ENCODE measurements at regions not wholly inside any gene's neighbourhood (a gene's known extent, or its start where the extent isn't known, plus 50 kb on each side); places are given as distances from the start of the nearest gene placed in this dataset.

DNA sequence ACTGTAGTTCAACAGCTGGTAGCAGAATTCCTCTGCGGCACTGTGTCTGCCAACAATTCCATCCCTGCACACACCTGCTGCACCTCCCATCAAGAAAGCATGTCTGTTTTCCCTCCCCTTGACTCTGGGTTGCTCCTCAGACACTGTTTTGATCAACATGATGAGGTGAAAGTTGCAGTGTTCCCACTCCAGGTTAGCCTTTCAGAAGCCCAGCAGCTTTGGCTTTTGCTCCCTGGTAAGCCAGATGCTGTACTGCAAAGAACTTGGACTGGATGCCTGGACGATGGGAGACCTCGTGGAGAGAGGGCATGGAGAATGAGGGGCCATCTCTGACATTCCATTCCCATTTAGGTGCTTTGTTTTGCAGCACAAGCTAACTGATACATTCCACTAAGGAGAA lies 79.1 kb upstream of the MAFB start:
- TF ChIP-seq CEBPB (IDR thresholded peaks at IDR 0.05) (no peak), TAF1 (IDR thresholded peaks at IDR 0.05; ENCODE audit: low read depth) (no peak), FOXM1 (IDR thresholded peaks at IDR 0.05; ENCODE audit: borderline replicate concordance, low read depth) (no peak), TCF12 (IDR thresholded peaks at IDR 0.05; ENCODE audit: low read depth) (no peak), EP300 (IDR thresholded peaks at IDR 0.05; ENCODE audit: borderline replicate concordance) (no peak), RAD21 (IDR thresholded peaks at IDR 0.05; ENCODE audit: low read depth) (no peak), YY1 (IDR thresholded peaks at IDR 0.05; ENCODE audit: low read depth) (no peak)
- TF ChIP-seq, protein P1, sequence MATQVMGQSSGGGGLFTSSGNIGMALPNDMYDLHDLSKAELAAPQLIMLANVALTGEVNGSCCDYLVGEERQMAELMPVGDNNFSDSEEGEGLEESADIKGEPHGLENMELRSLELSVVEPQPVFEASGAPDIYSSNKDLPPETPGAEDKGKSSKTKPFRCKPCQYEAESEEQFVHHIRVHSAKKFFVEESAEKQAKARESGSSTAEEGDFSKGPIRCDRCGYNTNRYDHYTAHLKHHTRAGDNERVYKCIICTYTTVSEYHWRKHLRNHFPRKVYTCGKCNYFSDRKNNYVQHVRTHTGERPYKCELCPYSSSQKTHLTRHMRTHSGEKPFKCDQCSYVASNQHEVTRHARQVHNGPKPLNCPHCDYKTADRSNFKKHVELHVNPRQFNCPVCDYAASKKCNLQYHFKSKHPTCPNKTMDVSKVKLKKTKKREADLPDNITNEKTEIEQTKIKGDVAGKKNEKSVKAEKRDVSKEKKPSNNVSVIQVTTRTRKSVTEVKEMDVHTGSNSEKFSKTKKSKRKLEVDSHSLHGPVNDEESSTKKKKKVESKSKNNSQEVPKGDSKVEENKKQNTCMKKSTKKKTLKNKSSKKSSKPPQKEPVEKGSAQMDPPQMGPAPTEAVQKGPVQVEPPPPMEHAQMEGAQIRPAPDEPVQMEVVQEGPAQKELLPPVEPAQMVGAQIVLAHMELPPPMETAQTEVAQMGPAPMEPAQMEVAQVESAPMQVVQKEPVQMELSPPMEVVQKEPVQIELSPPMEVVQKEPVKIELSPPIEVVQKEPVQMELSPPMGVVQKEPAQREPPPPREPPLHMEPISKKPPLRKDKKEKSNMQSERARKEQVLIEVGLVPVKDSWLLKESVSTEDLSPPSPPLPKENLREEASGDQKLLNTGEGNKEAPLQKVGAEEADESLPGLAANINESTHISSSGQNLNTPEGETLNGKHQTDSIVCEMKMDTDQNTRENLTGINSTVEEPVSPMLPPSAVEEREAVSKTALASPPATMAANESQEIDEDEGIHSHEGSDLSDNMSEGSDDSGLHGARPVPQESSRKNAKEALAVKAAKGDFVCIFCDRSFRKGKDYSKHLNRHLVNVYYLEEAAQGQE (IDR thresholded peaks at IDR 0.05; ENCODE audit: low read depth) = no peak
- TF ChIP-seq, protein P2, sequence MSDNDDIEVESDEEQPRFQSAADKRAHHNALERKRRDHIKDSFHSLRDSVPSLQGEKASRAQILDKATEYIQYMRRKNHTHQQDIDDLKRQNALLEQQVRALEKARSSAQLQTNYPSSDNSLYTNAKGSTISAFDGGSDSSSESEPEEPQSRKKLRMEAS (IDR thresholded peaks at IDR 0.05) = no peak
- TF ChIP-seq, protein P3, sequence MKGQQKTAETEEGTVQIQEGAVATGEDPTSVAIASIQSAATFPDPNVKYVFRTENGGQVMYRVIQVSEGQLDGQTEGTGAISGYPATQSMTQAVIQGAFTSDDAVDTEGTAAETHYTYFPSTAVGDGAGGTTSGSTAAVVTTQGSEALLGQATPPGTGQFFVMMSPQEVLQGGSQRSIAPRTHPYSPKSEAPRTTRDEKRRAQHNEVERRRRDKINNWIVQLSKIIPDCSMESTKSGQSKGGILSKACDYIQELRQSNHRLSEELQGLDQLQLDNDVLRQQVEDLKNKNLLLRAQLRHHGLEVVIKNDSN (IDR thresholded peaks at IDR 0.05) = no peak

All from Ishikawa (cell line).